ENCODE measurements at regions not wholly inside any gene's neighbourhood (a gene's known extent, or its start where the extent isn't known, plus 50 kb on each side); places are given as distances from the start of the nearest gene placed in this dataset.

DNA sequence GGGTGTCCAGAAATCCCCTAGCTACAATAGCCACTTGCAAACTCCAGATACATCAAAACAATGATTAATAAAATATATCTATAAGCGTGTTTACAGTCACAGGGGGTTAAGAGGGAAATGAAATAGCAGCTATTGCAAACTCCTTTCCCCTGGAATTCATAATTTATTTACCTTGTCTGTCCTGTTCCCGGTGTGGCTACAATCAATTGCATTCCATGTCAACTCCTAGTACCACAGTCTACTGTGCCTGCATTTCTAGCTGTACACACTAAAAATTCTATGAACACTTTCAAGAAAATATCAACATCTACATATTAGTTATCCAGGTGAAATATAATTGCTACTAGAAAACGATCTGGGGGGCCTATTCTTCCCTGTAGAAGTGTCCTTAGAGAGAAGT lies 217.6 kb downstream of the ELAVL2 start:
- H3K4me3 ChIP-seq (ENCODE audit: low read length) = no peak overlapping the region
- H3K27me3 Mint-ChIP-seq = no peaks in the 10 kb centered on the region
- H3K27me3 ChIP-seq (ENCODE audit: insufficient read depth, low read length, poor library complexity, severe bottlenecking) = no peaks in the 10 kb centered on the region
- no peak overlapping the region for H3K4me3 Mint-ChIP-seq
- ChIA-PET CTCF (no interaction called here), POLR2A (no interaction called here)
- no peaks in the 10 kb centered on the region for H3K4me1 Mint-ChIP-seq
- no peak overlapping the region for H3K27ac ChIP-seq (ENCODE audit: low read depth, low read length)
- H3K4me1 ChIP-seq (ENCODE audit: insufficient read depth, low read length) = no peaks in the 10 kb centered on the region
- no peaks in the 10 kb centered on the region for H3K36me3 ChIP-seq (ENCODE audit: insufficient read depth, low read length)
- H3K9me3 Mint-ChIP-seq = peaks cover 0 to 4% (median 0%) of the 10 kb centered on the region in 5 donors
- no peak for DNase-seq
- no peaks in the 10 kb centered on the region for H3K9me3 ChIP-seq (ENCODE audit: low read length)
- no peak overlapping the region for H3K27ac Mint-ChIP-seq
- H3K36me3 Mint-ChIP-seq = no peaks in the 10 kb centered on the region

DNA sequence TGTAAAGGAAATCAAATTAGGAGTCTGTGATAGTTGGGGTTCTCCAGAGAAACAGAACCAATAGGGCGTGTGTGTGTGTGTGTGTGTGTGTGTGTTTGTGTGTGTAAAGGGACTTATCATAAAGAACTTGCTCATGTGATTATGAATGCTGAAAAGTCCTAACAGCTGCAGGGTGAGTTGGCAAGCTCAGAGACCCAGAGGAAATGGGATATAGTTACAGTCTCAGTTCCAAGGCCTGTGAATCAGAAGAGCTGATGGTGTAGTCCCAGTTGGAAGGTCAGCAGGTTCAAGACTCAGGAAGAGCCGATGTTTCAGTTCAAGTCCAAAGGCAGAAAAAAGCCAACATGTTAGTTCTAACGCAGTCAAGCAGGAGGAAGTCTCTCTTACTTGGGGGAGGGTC lies 214.2 kb downstream of the ELAVL2 start:
- Histone ChIP-seq H3K27ac (ENCODE audit: low read depth, low read length) (no peak overlapping the region), H3K4me1 (ENCODE audit: insufficient read depth, low read length) (no peaks in the 10 kb centered on the region), H3K27me3 (ENCODE audit: insufficient read depth, low read length, poor library complexity, severe bottlenecking) (no peaks in the 10 kb centered on the region), H3K9me3 (ENCODE audit: low read length) (no peaks in the 10 kb centered on the region), H3K36me3 (ENCODE audit: insufficient read depth, low read length) (no peaks in the 10 kb centered on the region), H3K4me3 (ENCODE audit: low read length) (no peak overlapping the region)
- H3K4me1 Mint-ChIP-seq = no peaks in the 10 kb centered on the region
- peaks cover 0 to 2% (median 0%) of the 10 kb centered on the region in 5 donors for H3K9me3 Mint-ChIP-seq
- POLR2A ChIA-PET = no interaction called here
- H3K4me3 Mint-ChIP-seq = no peak overlapping the region
- no peak overlapping the region for H3K27ac Mint-ChIP-seq
- DNase-seq = no peak
- CTCF ChIA-PET = no interaction called here
- no peaks in the 10 kb centered on the region for H3K36me3 Mint-ChIP-seq
- H3K27me3 Mint-ChIP-seq = no peaks in the 10 kb centered on the region

DNA sequence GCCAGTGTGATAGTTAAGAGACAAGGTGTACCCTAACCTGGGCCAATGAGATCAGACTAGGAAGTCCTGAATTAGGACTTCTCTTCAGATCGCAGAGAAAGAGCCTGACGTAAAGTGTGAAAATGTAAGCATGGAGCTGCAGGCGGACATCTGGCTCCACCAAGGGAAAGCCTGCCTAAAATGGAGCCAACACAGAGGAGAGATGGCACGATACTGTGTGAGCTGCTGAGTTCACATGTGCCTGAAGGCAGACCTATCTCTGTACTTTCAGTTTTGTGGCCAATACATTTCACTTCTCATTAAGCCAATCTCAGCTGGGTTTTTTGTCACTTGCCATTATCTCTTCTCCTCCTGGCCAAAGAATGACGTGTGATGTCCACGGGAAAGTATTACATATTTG lies 210.5 kb downstream of the ELAVL2 start:
- no peak for DNase-seq
- Mint-ChIP-seq H3K4me3 (no peak overlapping the region), H3K27ac (no peak overlapping the region), H3K36me3 (no peaks in the 10 kb centered on the region), H3K4me1 (no peaks in the 10 kb centered on the region), H3K27me3 (no peaks in the 10 kb centered on the region), H3K9me3 (peaks cover 0 to 3% (median 1%) of the 10 kb centered on the region in 5 donors)
- Histone ChIP-seq H3K27ac (ENCODE audit: low read depth, low read length) (no peak overlapping the region), H3K27me3 (ENCODE audit: insufficient read depth, low read length, poor library complexity, severe bottlenecking) (no peaks in the 10 kb centered on the region), H3K36me3 (ENCODE audit: insufficient read depth, low read length) (no peaks in the 10 kb centered on the region), H3K9me3 (ENCODE audit: low read length) (no peaks in the 10 kb centered on the region), H3K4me1 (ENCODE audit: insufficient read depth, low read length) (no peaks in the 10 kb centered on the region), H3K4me3 (ENCODE audit: low read length) (no peak overlapping the region)
- POLR2A ChIA-PET = no interaction called here
- CTCF ChIA-PET = no interaction called here

- Histone ChIP-seq H3K27me3 (ENCODE audit: insufficient read depth, low read length, poor library complexity, severe bottlenecking) (no peaks in the 10 kb centered on the region), H3K4me3 (ENCODE audit: low read length) (no peak overlapping the region), H3K27ac (ENCODE audit: low read depth, low read length) (no peak overlapping the region), H3K4me1 (ENCODE audit: insufficient read depth, low read length) (no peaks in the 10 kb centered on the region), H3K36me3 (ENCODE audit: insufficient read depth, low read length) (no peaks in the 10 kb centered on the region), H3K9me3 (ENCODE audit: low read length) (no peaks in the 10 kb centered on the region)
- Mint-ChIP-seq H3K27me3 (no peaks in the 10 kb centered on the region), H3K4me1 (no peaks in the 10 kb centered on the region), H3K27ac (no peak overlapping the region), H3K4me3 (no peak overlapping the region), H3K9me3 (peaks cover 0 to 4% (median 2%) of the 10 kb centered on the region in 5 donors), H3K36me3 (no peaks in the 10 kb centered on the region)
- ChIA-PET POLR2A (no interaction called here), CTCF (no interaction called here)
- DNase-seq = no peak
Measured at GRCh38 chr9:23621188-23621587, 204.9 kb downstream of the ELAVL2 start.

DNA sequence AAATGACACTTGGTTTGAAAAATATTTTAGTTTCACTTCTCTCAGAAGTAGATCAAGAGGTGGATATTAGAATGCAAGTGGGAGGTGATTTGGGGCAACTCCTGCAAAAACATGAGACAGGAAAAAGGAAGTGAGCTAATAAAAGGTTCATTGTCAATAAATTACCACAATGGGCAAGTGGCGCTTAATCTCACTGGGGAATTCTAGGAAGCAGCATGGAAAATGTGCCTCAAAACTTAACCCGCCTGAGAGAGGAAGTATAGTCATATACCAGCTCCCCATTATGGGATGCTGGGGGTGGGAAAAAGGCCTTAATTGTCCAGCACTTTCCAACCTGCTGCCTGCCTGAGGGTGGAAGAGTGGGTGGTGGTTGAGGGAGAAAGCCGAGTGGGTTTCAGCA lies 204.1 kb downstream of the ELAVL2 start:
- ChIA-PET POLR2A (no interaction called here), CTCF (no interaction called here)
- H3K4me3 Mint-ChIP-seq = no peak overlapping the region
- Histone ChIP-seq H3K4me1 (ENCODE audit: insufficient read depth, low read length) (no peaks in the 10 kb centered on the region), H3K27me3 (ENCODE audit: insufficient read depth, low read length, poor library complexity, severe bottlenecking) (no peaks in the 10 kb centered on the region), H3K36me3 (ENCODE audit: insufficient read depth, low read length) (no peaks in the 10 kb centered on the region), H3K9me3 (ENCODE audit: low read length) (no peaks in the 10 kb centered on the region), H3K4me3 (ENCODE audit: low read length) (no peak overlapping the region), H3K27ac (ENCODE audit: low read depth, low read length) (no peak overlapping the region)
- DNase-seq = no peak
- peaks cover 0 to 5% (median 3%) of the 10 kb centered on the region in 5 donors for H3K9me3 Mint-ChIP-seq
- H3K36me3 Mint-ChIP-seq = no peaks in the 10 kb centered on the region
- no peak overlapping the region for H3K27ac Mint-ChIP-seq
- H3K4me1 Mint-ChIP-seq = no peaks in the 10 kb centered on the region
- H3K27me3 Mint-ChIP-seq = no peaks in the 10 kb centered on the region

DNA sequence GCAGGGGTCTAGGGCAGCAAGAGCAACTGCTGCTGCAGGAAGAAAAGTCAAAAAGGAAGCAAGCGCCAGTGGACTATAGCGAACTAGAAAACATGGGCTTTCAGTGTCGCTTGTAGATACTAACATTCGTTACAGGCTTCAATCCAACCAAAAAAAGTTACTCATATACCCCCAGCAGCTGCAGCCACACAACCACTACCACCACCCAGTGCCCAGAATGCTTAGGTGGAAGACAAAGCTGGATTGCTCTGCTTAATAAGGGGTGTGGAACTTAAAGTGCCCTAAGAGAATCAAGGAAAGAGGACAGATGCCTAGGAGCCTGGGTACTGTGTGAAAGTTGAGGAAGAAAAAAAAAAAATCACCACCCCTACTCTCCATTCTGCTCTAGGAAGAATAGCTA lies 203.6 kb downstream of the ELAVL2 start:
- H3K27me3 Mint-ChIP-seq = no peaks in the 10 kb centered on the region
- Histone ChIP-seq H3K27ac (ENCODE audit: low read depth, low read length) (no peak overlapping the region), H3K9me3 (ENCODE audit: low read length) (no peaks in the 10 kb centered on the region), H3K4me1 (ENCODE audit: insufficient read depth, low read length) (no peaks in the 10 kb centered on the region), H3K36me3 (ENCODE audit: insufficient read depth, low read length) (no peaks in the 10 kb centered on the region), H3K27me3 (ENCODE audit: insufficient read depth, low read length, poor library complexity, severe bottlenecking) (no peaks in the 10 kb centered on the region), H3K4me3 (ENCODE audit: low read length) (no peak overlapping the region)
- H3K9me3 Mint-ChIP-seq = peaks cover 0 to 5% (median 2%) of the 10 kb centered on the region in 5 donors
- H3K27ac Mint-ChIP-seq = no peak overlapping the region
- no peaks in the 10 kb centered on the region for H3K36me3 Mint-ChIP-seq
- POLR2A ChIA-PET = no interaction called here
- no peaks in the 10 kb centered on the region for H3K4me1 Mint-ChIP-seq
- no peak overlapping the region for H3K4me3 Mint-ChIP-seq
- CTCF ChIA-PET = no interaction called here
- no peak for DNase-seq

DNA sequence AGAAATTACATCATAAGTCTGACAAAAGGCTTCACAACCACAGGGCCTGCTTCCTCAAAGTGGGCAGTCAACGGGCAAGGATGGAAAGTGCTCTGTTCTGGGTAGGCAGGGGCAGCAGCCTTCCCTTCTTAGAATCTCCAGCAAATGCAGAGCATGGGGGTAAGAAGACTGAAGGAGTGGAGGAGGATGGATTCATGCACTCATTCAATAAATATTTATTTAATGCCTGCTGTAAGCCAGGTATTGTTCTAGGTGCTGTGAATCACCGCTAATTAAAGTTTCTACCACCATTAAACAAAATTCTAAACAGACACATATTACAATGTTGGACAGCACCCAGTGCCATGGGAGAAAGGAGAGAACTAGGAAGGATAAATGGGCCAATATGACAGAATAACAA lies 195.6 kb downstream of the ELAVL2 start:
- no peaks in the 10 kb centered on the region for H3K27me3 Mint-ChIP-seq
- ChIA-PET CTCF (no interaction called here), POLR2A (no interaction called here)
- no peak overlapping the region for H3K4me3 Mint-ChIP-seq
- no peak overlapping the region for H3K27ac Mint-ChIP-seq
- Histone ChIP-seq H3K4me3 (ENCODE audit: low read length) (no peak overlapping the region), H3K27ac (ENCODE audit: low read depth, low read length) (no peak overlapping the region), H3K4me1 (ENCODE audit: insufficient read depth, low read length) (no peaks in the 10 kb centered on the region), H3K27me3 (ENCODE audit: insufficient read depth, low read length, poor library complexity, severe bottlenecking) (no peaks in the 10 kb centered on the region), H3K36me3 (ENCODE audit: insufficient read depth, low read length) (no peaks in the 10 kb centered on the region), H3K9me3 (ENCODE audit: low read length) (no peaks in the 10 kb centered on the region)
- DNase-seq = no peak
- peaks cover 2 to 16% (median 6%) of the 10 kb centered on the region in 5 donors for H3K9me3 Mint-ChIP-seq
- no peaks in the 10 kb centered on the region for H3K4me1 Mint-ChIP-seq
- H3K36me3 Mint-ChIP-seq = no peaks in the 10 kb centered on the region

- Mint-ChIP-seq H3K9me3 (peaks cover 0 to 8% (median 5%) of the 10 kb centered on the region in 5 donors), H3K27ac (no peak overlapping the region), H3K4me3 (no peak overlapping the region), H3K4me1 (no peaks in the 10 kb centered on the region), H3K27me3 (no peaks in the 10 kb centered on the region), H3K36me3 (no peaks in the 10 kb centered on the region)
- Histone ChIP-seq H3K36me3 (ENCODE audit: insufficient read depth, low read length) (no peaks in the 10 kb centered on the region), H3K9me3 (ENCODE audit: low read length) (no peaks in the 10 kb centered on the region), H3K27me3 (ENCODE audit: insufficient read depth, low read length, poor library complexity, severe bottlenecking) (no peaks in the 10 kb centered on the region), H3K4me3 (ENCODE audit: low read length) (no peak overlapping the region), H3K27ac (ENCODE audit: low read depth, low read length) (no peak overlapping the region), H3K4me1 (ENCODE audit: insufficient read depth, low read length) (no peaks in the 10 kb centered on the region)
- ChIA-PET CTCF (no interaction called here), POLR2A (no interaction called here)
- DNase-seq = no peak
Measured at GRCh38 chr9:23635276-23635675, 190.8 kb downstream of the ELAVL2 start.

GRCh38 chr9:23636199-23636598 lies 189.8 kb downstream of the ELAVL2 start:
- no peak overlapping the region for H3K27ac ChIP-seq (ENCODE audit: low read depth, low read length)
- no peak for DNase-seq
- no peaks in the 10 kb centered on the region for H3K27me3 ChIP-seq (ENCODE audit: insufficient read depth, low read length, poor library complexity, severe bottlenecking)
- no peaks in the 10 kb centered on the region for H3K36me3 ChIP-seq (ENCODE audit: insufficient read depth, low read length)
- no peaks in the 10 kb centered on the region for H3K9me3 ChIP-seq (ENCODE audit: low read length)
- H3K36me3 Mint-ChIP-seq = no peaks in the 10 kb centered on the region
- POLR2A ChIA-PET = no interaction called here
- H3K4me1 Mint-ChIP-seq = no peaks in the 10 kb centered on the region
- no peaks in the 10 kb centered on the region for H3K27me3 Mint-ChIP-seq
- no peak overlapping the region for H3K4me3 Mint-ChIP-seq
- H3K4me1 ChIP-seq (ENCODE audit: insufficient read depth, low read length) = no peaks in the 10 kb centered on the region
- H3K27ac Mint-ChIP-seq = no peak overlapping the region
- CTCF ChIA-PET = no interaction called here
- no peak overlapping the region for H3K4me3 ChIP-seq (ENCODE audit: low read length)
- peaks cover 0 to 8% (median 2%) of the 10 kb centered on the region in 5 donors for H3K9me3 Mint-ChIP-seq
